ENCODE measurements at regions not wholly inside any gene's neighbourhood (a gene's known extent, or its start where the extent isn't known, plus 50 kb on each side); places are given as distances from the start of the nearest gene placed in this dataset.

GRCh38 chr9:103407260-103407659 is 412.1 kb downstream of the CYLC2 start:
- intact Hi-C loops (cut with DNase I; ENCODE audit: low total_unique reads): no loop called here
- Histone ChIP-seq H3K27ac (no peak overlapping the region), H3K4me3 (no peak overlapping the region), H3K4me1 (no peaks in the 10 kb centered on the region), H3K36me3 (no peaks in the 10 kb centered on the region), H3K27me3 (no peaks in the 10 kb centered on the region), H3K9me3 (no peaks in the 10 kb centered on the region)
- TF ChIP-seq POLR2A (IDR thresholded peaks at IDR 0.05): no peak
- no peak for TF ChIP-seq CTCF (IDR thresholded peaks at IDR 0.05)
- DNase-seq: no peak

- no peaks in the 10 kb centered on the region for H3K27me3 ChIP-seq
- no peaks in the 10 kb centered on the region for H3K4me1 ChIP-seq
- no peak for DNase-seq
- no peaks in the 10 kb centered on the region for H3K9me3 ChIP-seq
- H3K4me3 ChIP-seq: no peak overlapping the region
- TF ChIP-seq CTCF (IDR thresholded peaks at IDR 0.05): no peak
- intact Hi-C loops (cut with DNase I; ENCODE audit: low total_unique reads): no loop called here
- no peak overlapping the region for H3K27ac ChIP-seq
- no peaks in the 10 kb centered on the region for H3K36me3 ChIP-seq
These were observed 414.9 kb downstream of the CYLC2 start for GRCh38 chr9:103410059-103410458.

GRCh38 chr9:103427696-103428095 is 432.6 kb downstream of the CYLC2 start:
- Histone ChIP-seq H3K4me1 (no peaks in the 10 kb centered on the region), H3K36me3 (no peaks in the 10 kb centered on the region), H3K9me3 (no peaks in the 10 kb centered on the region), H3K27ac (no peak overlapping the region), H3K4me3 (no peak overlapping the region), H3K27me3 (no peaks in the 10 kb centered on the region)
- TF ChIP-seq CTCF (IDR thresholded peaks at IDR 0.05) (no peak), POLR2A (IDR thresholded peaks at IDR 0.05) (no peak)
- no peak for DNase-seq
- intact Hi-C loops (cut with DNase I; ENCODE audit: low total_unique reads): no loop called here

- H3K9me3 ChIP-seq: no peaks in the 10 kb centered on the region
- DNase-seq: no peak
- no peak overlapping the region for H3K4me3 ChIP-seq
- intact Hi-C loops (cut with DNase I; ENCODE audit: low total_unique reads): no loop called here
- no peaks in the 10 kb centered on the region for H3K36me3 ChIP-seq
- no peaks in the 10 kb centered on the region for H3K4me1 ChIP-seq
- H3K27me3 ChIP-seq: no peaks in the 10 kb centered on the region
- TF ChIP-seq POLR2A (IDR thresholded peaks at IDR 0.05) (no peak), CTCF (IDR thresholded peaks at IDR 0.05) (no peak)
- no peak overlapping the region for H3K27ac ChIP-seq
These were observed 435.3 kb downstream of the CYLC2 start for GRCh38 chr9:103430469-103430868.

- no peak for TF ChIP-seq POLR2A (IDR thresholded peaks at IDR 0.05)
- no peak for TF ChIP-seq CTCF (IDR thresholded peaks at IDR 0.05)
These were observed 436.7 kb downstream of the CYLC2 start for GRCh38 chr9:103431809-103432208.

More at GRCh38 chr9:103431809-103432208, 436.7 kb downstream of the CYLC2 start:
- Histone ChIP-seq H3K27ac (no peak overlapping the region), H3K36me3 (no peaks in the 10 kb centered on the region), H3K4me3 (no peak overlapping the region), H3K9me3 (no peaks in the 10 kb centered on the region), H3K4me1 (no peaks in the 10 kb centered on the region), H3K27me3 (no peaks in the 10 kb centered on the region)
- DNase-seq: no peak
- intact Hi-C loops (cut with DNase I; ENCODE audit: low total_unique reads): no loop called here
